ENCODE measurements at regions not wholly inside any gene's neighbourhood (a gene's known extent, or its start where the extent isn't known, plus 50 kb on each side); places are given as distances from the start of the nearest gene placed in this dataset.

DNA sequence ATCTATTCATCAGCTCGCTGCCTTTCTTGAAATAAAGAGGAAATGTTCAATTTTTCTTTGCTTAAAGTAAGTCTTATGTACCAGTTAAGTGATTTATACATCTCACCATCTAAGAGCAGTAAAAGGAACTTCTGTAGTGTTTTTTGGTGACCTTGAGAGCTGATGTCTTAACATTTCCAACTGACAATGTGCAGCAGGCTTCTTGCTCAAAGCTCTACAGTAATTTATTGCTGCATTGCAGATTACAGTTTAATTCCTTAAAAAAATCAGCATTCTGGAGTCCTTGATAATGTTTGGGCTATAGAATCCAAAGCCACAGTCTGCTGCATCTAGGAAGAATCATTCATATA is 61.6 kb downstream of the DIPK2A start:
- peak overlapping the region; percentile 48 to 77 for H3K27ac ChIP-seq

DNA sequence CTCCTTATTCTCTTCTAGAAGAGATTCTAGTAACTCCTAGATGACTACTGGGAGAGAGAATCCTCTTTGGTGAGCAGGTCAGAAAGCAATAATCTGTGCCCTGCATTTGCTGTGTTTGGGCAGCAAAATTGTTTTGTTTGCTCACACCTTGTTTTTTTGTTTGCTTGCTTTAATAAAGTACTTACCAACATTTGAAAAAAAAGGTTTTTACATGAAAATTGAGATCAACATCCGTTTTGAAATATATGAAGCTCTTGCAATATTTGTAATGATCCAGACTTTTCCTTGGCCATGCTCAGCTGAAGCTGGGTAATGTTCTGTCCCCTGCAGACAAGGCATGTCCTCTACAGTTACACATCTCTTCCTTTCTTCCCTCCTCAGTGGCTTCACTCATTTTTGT is 62.2 kb downstream of the DIPK2A start:
- Histone ChIP-seq H3K9me3 (no peaks in the 10 kb centered on the region), H3K36me3 (no peaks in the 10 kb centered on the region), H3K27ac (peak overlapping the region in 1 of 2 donors; percentile 77), H3K27me3 (replicated peaks; ENCODE audit: insufficient read depth) (no peaks in the 10 kb centered on the region), H3K4me3 (no peak overlapping the region), H3K4me1 (ENCODE audit: control insufficient read depth in 1 of 2, low read depth in 2 of 2) (peaks cover 7 to 28% of the 10 kb centered on the region in 2 donors)
- no peak for DNase-seq (ENCODE audit: low spot score)
- ATAC-seq (ENCODE audit: insufficient number of reproducible peaks, low FRiP score, low read depth), result no peak
- TF ChIP-seq, protein P1, sequence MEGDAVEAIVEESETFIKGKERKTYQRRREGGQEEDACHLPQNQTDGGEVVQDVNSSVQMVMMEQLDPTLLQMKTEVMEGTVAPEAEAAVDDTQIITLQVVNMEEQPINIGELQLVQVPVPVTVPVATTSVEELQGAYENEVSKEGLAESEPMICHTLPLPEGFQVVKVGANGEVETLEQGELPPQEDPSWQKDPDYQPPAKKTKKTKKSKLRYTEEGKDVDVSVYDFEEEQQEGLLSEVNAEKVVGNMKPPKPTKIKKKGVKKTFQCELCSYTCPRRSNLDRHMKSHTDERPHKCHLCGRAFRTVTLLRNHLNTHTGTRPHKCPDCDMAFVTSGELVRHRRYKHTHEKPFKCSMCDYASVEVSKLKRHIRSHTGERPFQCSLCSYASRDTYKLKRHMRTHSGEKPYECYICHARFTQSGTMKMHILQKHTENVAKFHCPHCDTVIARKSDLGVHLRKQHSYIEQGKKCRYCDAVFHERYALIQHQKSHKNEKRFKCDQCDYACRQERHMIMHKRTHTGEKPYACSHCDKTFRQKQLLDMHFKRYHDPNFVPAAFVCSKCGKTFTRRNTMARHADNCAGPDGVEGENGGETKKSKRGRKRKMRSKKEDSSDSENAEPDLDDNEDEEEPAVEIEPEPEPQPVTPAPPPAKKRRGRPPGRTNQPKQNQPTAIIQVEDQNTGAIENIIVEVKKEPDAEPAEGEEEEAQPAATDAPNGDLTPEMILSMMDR (IDR thresholded peaks at IDR 0.05), result no peak

More for the DNA sequence above, 61.6 kb downstream of the DIPK2A start:
- no peak for DNase-seq (ENCODE audit: low spot score)
- ATAC-seq (ENCODE audit: insufficient number of reproducible peaks, low FRiP score, low read depth), result no peak
- Histone ChIP-seq H3K4me1 (ENCODE audit: control insufficient read depth in 1 of 2, low read depth in 2 of 2) (peaks cover 7 to 28% of the 10 kb centered on the region in 2 donors), H3K36me3 (no peaks in the 10 kb centered on the region), H3K9me3 (no peaks in the 10 kb centered on the region), H3K27me3 (replicated peaks; ENCODE audit: insufficient read depth) (no peaks in the 10 kb centered on the region), H3K4me3 (peak overlapping the region; percentile 68)
- TF ChIP-seq, protein P1 (IDR thresholded peaks at IDR 0.05), result no peak

DNA sequence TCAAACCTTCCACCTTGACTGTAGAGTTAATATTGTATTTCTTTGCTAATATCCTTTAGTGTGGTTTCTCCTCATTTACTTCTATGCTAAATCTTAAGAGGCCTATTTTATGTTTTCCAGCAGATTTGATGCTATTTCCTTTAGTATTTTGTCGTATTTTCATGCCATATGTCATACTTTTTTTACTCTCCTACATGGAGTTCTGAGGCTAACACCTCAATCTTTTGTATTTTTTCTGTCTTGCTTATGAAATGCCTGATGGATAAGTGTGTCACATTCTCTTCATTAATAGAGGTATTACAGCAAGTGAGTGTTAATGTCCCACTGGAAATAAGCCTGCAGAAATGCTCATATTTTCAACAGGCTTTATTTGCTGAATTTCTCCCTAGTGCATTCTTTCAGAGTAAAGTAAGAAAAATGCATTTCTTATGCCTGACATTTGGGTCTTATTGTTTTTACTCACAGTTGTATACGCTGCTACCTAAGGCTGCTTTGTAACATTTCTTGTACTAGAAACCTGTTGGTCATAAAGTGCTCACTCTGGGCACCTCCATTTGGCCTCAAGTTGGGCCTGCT is 63.2 kb downstream of the DIPK2A start:
- H3K36me3 ChIP-seq, result no peaks in the 10 kb centered on the region
- TF ChIP-seq, protein P1 (IDR thresholded peaks at IDR 0.05), result no peak
- DNase-seq (ENCODE audit: low spot score), result no peak
- H3K4me1 ChIP-seq (ENCODE audit: control insufficient read depth in 1 of 2, low read depth in 2 of 2), result peaks cover 7 to 28% of the 10 kb centered on the region in 2 donors
- H3K27ac ChIP-seq, result no peak overlapping the region
- no peak for ATAC-seq (ENCODE audit: insufficient number of reproducible peaks, low FRiP score, low read depth)
- no peaks in the 10 kb centered on the region for H3K27me3 ChIP-seq (replicated peaks; ENCODE audit: insufficient read depth)
- H3K9me3 ChIP-seq, result no peaks in the 10 kb centered on the region
- H3K4me3 ChIP-seq, result no peak overlapping the region

DNA sequence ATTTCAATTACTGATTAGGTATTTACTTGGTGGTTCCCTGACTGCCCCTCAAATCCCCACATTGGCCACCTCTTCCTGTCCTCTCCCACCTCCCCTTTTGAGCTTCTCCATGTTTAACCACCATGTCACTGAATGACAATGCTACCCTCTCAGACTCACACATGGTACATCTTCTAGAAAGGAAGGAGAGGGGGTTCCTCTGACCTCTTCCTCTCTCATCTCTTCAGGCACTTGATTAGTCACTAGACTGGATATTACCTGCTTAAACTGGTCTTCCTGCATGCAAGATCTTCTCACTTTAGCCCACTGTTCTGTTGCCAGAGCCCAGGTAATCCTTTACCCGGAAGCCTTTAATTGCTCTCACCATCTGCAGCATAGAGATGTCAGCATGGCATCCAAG is 64.9 kb downstream of the DIPK2A start:
- H3K4me1 ChIP-seq (ENCODE audit: control insufficient read depth in 1 of 2, low read depth in 2 of 2), result peaks cover 3 to 25% of the 10 kb centered on the region in 2 donors
- TF ChIP-seq, protein P1 (IDR thresholded peaks at IDR 0.05), result no peak
- H3K36me3 ChIP-seq, result no peaks in the 10 kb centered on the region
- H3K27me3 ChIP-seq (replicated peaks; ENCODE audit: insufficient read depth), result no peaks in the 10 kb centered on the region
- ATAC-seq (ENCODE audit: insufficient number of reproducible peaks, low FRiP score, low read depth), result no peak
- DNase-seq (ENCODE audit: low spot score), result no peak
- H3K9me3 ChIP-seq, result no peaks in the 10 kb centered on the region
- no peak overlapping the region for H3K27ac ChIP-seq
- H3K4me3 ChIP-seq, result no peak overlapping the region

DNA sequence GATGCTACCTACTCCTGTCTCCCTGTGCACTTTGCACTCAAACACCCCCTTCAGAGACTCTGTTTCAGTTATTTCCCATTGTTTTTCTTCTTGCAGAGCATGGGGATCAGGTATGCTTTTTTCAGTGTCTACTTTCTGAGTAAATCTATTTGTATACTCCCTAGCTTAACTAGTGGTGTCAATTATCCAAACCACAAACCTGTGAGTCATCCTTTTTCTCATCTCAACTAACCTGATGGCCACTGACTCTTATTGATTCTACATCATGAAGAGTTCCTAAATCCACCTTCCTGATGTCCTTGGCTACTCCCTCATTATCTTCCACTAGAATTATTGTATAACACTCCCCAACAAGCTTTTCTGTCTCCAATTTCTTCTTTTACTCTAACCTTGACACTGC is 68.0 kb downstream of the DIPK2A start:
- TF ChIP-seq, protein P1 (IDR thresholded peaks at IDR 0.05), result no peak
- Histone ChIP-seq H3K27ac (no peak overlapping the region), H3K9me3 (no peaks in the 10 kb centered on the region), H3K4me1 (ENCODE audit: control insufficient read depth in 1 of 2, low read depth in 2 of 2) (peaks cover 0 to 2% of the 10 kb centered on the region in 2 donors), H3K27me3 (replicated peaks; ENCODE audit: insufficient read depth) (no peaks in the 10 kb centered on the region), H3K4me3 (no peak overlapping the region), H3K36me3 (no peaks in the 10 kb centered on the region)
- no peak for ATAC-seq (ENCODE audit: insufficient number of reproducible peaks, low FRiP score, low read depth)
- no peak for DNase-seq (ENCODE audit: low spot score)
